ENCODE measurements at regions not wholly inside any gene's neighbourhood (a gene's known extent, or its start where the extent isn't known, plus 50 kb on each side); places are given as distances from the start of the nearest gene placed in this dataset.

DNA sequence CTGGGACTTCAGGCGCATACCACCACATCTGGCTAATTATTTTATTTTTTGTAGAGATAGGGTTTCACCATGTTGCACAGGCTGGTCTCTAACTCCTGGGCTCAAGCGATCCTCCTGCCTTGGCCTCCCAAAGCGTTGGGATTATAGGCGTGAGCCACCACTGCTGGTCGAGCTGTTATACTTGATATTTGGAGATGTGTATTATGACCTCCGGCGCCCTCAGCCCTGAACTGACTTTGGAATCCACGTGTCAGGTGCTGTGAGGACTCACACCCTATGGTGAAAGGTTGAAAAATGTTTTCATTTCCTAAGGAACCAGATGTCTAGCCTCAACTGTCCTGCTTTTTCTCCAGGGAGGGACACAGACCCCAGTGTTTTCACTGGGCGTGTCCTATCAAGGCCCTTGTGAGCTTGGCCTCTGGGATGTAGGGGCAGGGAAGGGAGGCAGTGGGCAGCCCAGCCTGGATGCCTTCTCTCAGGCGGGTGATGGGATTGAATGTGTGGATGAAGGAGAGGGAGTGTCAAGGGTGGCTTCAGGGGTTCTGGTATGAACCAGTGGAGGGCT is 56.4 kb upstream of the HAAO start:
- DNase-seq: no peak

DNA sequence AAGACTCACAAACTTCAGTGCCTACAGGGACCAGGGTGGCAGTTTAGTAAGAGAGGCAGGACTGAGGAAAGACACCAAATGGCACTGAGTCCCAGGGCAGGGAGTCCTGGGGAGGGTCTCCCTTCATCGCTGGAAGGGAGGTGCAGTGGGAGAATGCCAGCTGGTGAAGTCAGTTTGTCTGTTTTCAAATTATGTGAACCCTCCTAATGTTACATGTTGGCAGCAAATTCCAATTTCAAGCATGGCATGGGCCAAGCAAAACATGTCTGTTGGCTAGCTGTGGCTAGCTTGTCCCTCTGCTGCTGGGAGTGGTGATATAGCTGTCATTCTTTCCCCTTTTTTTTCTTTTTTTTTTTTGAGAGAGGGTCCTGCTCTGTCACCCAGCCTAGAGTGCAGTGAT is 55.9 kb upstream of the HAAO start:
- no peak for DNase-seq

- DNase-seq: no peak
These were observed 55.3 kb upstream of the HAAO start for GRCh38 chr2:42847596-42848151.

- DNase-seq: no peak
These were observed 54.7 kb upstream of the HAAO start for GRCh38 chr2:42846932-42847595.

- DNase-seq: no peak
These were observed 53.6 kb upstream of the HAAO start for GRCh38 chr2:42846026-42846425.

DNA sequence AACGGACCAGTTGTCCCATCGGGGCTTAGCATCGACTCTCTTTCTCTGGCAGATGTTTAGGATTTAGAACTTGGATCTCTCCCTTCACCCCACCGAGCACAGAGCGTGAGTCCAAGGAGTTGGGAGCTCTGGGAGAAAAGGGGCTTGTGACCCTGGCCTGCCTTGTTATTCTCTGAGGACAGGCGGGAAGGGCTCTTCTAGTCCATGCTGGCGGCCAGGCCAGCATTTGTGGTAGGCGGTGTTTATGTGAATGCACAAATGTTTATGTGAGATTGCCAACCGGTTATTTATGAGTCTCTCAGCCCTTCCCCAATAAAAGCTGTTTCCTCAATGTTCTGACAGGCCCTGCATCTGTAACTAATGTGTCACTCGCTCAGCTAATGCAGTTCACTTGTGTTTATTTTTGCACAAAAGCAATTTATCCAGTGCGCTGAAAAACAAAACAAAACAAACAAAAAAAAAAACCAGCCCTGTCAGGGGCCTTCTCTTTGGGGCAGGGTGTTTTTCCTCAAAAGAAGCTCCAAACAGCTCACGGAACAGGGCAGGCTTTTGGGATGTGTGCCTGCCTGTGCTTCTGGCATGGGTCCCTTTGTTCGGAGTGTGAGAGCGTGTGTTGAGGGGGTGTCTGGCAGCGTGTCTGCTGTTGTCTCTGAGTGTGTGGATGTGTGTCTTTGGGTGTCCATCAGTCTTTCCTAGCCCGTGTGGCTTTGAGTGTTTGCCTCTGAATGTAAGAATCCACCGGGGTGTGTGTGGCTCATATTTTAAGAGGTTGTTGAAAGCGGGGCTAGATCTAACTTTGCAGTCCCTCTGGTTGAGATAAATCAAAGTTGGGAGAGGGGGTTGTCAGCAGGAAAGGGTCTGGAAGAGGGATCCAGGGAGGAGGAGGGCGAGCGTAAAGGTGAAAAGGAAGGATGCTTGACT is 52.8 kb upstream of the HAAO start:
- no peak for DNase-seq

- no peak for DNase-seq
These were observed 52.0 kb upstream of the HAAO start for GRCh38 chr2:42844366-42844765.

DNA sequence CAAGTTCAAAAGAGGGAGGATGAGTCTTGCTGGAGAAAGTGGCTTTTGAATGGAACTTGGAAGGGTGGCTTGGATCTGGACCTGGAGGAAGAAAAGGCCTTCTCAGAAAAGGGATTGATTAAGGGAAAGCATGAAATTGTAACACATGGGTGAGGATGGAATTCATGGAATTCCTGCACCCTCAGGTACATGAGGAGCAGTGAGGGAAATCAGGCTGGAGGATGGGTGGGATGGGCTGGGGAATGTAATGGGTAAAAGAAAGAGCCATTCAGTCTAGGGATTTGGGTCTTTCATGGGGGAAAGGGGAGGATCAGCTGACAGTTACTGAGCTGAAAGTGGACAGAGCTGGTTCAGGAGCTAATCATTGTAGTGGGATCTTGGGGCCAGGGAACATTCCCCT is 51.2 kb upstream of the HAAO start:
- no peak for DNase-seq

GRCh38 chr2:42843131-42843530 is 50.7 kb upstream of the HAAO start:
- DNase-seq: no peak

- DNase-seq: no peak
These were observed 50.1 kb upstream of the HAAO start for GRCh38 chr2:42842466-42842865.

Data from NCI-H2081 treated with DMSO at 0.1 percent for 48 hours (cell line).